ENCODE measurements at regions not wholly inside any gene's neighbourhood (a gene's known extent, or its start where the extent isn't known, plus 50 kb on each side); places are given as distances from the start of the nearest gene placed in this dataset.

- no peak for TF ChIP-seq CREB1 (CRISPR knock-in tag; IDR thresholded peaks at IDR 0.05; ENCODE audit: low read depth)
- no peak for TF ChIP-seq EZH2phosphoT487 (IDR thresholded peaks at IDR 0.05; ENCODE audit: unreplicated experiment)
- TF ChIP-seq POLR2AphosphoS5 (IDR thresholded peaks at IDR 0.05; ENCODE audit: low read depth): no peak
- TF ChIP-seq ETS1 (IDR thresholded peaks at IDR 0.05): no peak
- TF ChIP-seq ZNF114 (CRISPR knock-in tag; IDR thresholded peaks at IDR 0.05): no peak
- no peak for TF ChIP-seq REST (IDR thresholded peaks at IDR 0.05; ENCODE audit: unreplicated experiment)
These were observed 72.8 kb downstream of the PITPNM2 start (continued) for GRCh38 chr12:123078120-123078465.

GRCh38 chr12:123077298-123078119 is 73.4 kb downstream of the PITPNM2 start:
- ATAC-seq (no peak; the same call in 2 of the 3 replicates), DNase-seq (ENCODE audit: low spot score) (no peak)
- peaks cover 14% of the 10 kb centered on the region; the same call in 2 of the 3 replicates for H3K4me1 Mint-ChIP-seq
- no peaks in the 10 kb centered on the region for H3K36me3 Mint-ChIP-seq (ENCODE audit: low read depth)
- H3K27me3 Mint-ChIP-seq (ENCODE audit: insufficient read depth, low read depth, poor library complexity): peaks cover 7% of the 10 kb centered on the region
- no peak overlapping the region for H3K27ac ChIP-seq (ENCODE audit: low read depth)
- H3K27ac Mint-ChIP-seq: no peak overlapping the region
- no peaks in the 10 kb centered on the region for H3K79me2 ChIP-seq (replicated peaks; ENCODE audit: insufficient read depth)
- no peak overlapping the region for H3K4me3 ChIP-seq
- H3F3A ChIP-seq (replicated peaks; ENCODE audit: low read depth): no peaks in the 10 kb centered on the region
- H2AFZ ChIP-seq: no peak overlapping the region
- H3K9me3 Mint-ChIP-seq: no peaks in the 10 kb centered on the region
- no peak overlapping the region for H3K4me2 ChIP-seq
- no peaks in the 10 kb centered on the region for H3K27me3 ChIP-seq (ENCODE audit: insufficient read depth)
- no peaks in the 10 kb centered on the region for H3K4me1 ChIP-seq (ENCODE audit: insufficient read depth)
- H4K20me1 ChIP-seq (replicated peaks; ENCODE audit: insufficient read depth): no peaks in the 10 kb centered on the region
- H3K9me2 ChIP-seq (ENCODE audit: insufficient read depth): no peaks in the 10 kb centered on the region
- no peak overlapping the region for H3K4me3 Mint-ChIP-seq
- no peaks in the 10 kb centered on the region for H3K36me3 ChIP-seq (ENCODE audit: insufficient read depth)
- no peak for TF ChIP-seq ZNF114 (CRISPR knock-in tag; IDR thresholded peaks at IDR 0.05)
- no peak for TF ChIP-seq ETS1 (IDR thresholded peaks at IDR 0.05)
- no peak for TF ChIP-seq ZNF462 (CRISPR knock-in tag; IDR thresholded peaks at IDR 0.05)
- TF ChIP-seq CREB1 (CRISPR knock-in tag; IDR thresholded peaks at IDR 0.05; ENCODE audit: low read depth): no peak
- TF ChIP-seq STAT1 (IDR thresholded peaks at IDR 0.05; ENCODE audit: unreplicated experiment): no peak
